Colonic mucosa (tissue), 4 donors: ENCODE measurements at regions not wholly inside any gene's neighbourhood (a gene's known extent, or its start where the extent isn't known, plus 50 kb on each side); places are given as distances from the start of the nearest gene placed in this dataset.
"Not testable (repeated sequence)": the region's sequence is repeated elsewhere in the genome, so short reads cannot be mapped to it uniquely, and the experiment has no call there.

Source experiments
- DNase-seq: peaks from one replicate; pipeline ENCODE4 v3.0.0-alpha.2; 2020
- H3K27ac ChIP-seq: fragments of 200-600 bp; one replicate; pipeline ENCODE4 v1.8.0; 2021
- H3K27me3 ChIP-seq: fragments of 200-600 bp; one replicate; pipeline ENCODE4 v1.8.0; 2021
- H3K36me3 ChIP-seq: fragments of 200-600 bp; one replicate; pipeline ENCODE4 v1.8.0; 2021
- H3K4me1 ChIP-seq: fragments of 200-600 bp; one replicate; pipeline ENCODE4 v1.8.0; 2021; ENCODE audit warnings: mild to moderate bottlenecking
- H3K4me3 ChIP-seq: fragments of 200-600 bp; one replicate; pipeline ENCODE4 v1.8.0; 2021
- H3K9ac ChIP-seq, 2 donors: one replicate each; pipeline ENCODE4 v1.7.0; 2013; ENCODE audit warnings: control low read depth in 2 of 2, low read depth in 2 of 2, low read length in 2 of 2
- H3K9me3 ChIP-seq: fragments of 200-600 bp; one replicate; pipeline ENCODE4 v1.8.0; 2021
- CTCF ChIP-seq: fragments of 200-600 bp; IDR thresholded peaks from one replicate; pipeline ENCODE4 v1.8.0; 2022; ENCODE audit warnings: antibody characterized with exemption, mild to moderate bottlenecking
- intact Hi-C: fragments of 100-400 bp; cut with DNase I; formaldehyde crosslinking; loops from one replicate; pipeline ENCODE4 v1.14.1; 2022
- donor health status: healthy.
- donor health status: DM: no; HTN: no; CAD: no.
- donor health status: DM: no; HTN: no; CAD: no.

- no peak overlapping the region for H3K27ac ChIP-seq
- H3K9me3 ChIP-seq, result no peaks in the 10 kb centered on the region
- H3K36me3 ChIP-seq, result no peaks in the 10 kb centered on the region
- H3K27me3 ChIP-seq, result no peaks in the 10 kb centered on the region
- intact Hi-C loops, result no loop called here
- no peak for DNase-seq
- no peak overlapping the region for H3K9ac ChIP-seq
- no peak for TF ChIP-seq CTCF
- no peaks in the 10 kb centered on the region for H3K4me1 ChIP-seq
- H3K4me3 ChIP-seq, result no peak overlapping the region
Observed at GRCh38 chr10:28765641-28766040, 88.3 kb downstream of the BAMBI start.

GRCh38 chr10:28768227-28768626 is 90.9 kb downstream of the BAMBI start:
- Histone ChIP-seq H3K9ac (no peak overlapping the region), H3K4me1 (no peaks in the 10 kb centered on the region), H3K27me3 (no peaks in the 10 kb centered on the region), H3K36me3 (no peaks in the 10 kb centered on the region), H3K9me3 (no peaks in the 10 kb centered on the region), H3K4me3 (no peak overlapping the region), H3K27ac (no peak overlapping the region)
- no peak for TF ChIP-seq CTCF
- intact Hi-C loops, result no loop called here
- DNase-seq, result no peak

- no peak for DNase-seq
- Histone ChIP-seq H3K4me3 (no peak overlapping the region), H3K4me1 (no peaks in the 10 kb centered on the region), H3K9me3 (no peaks in the 10 kb centered on the region), H3K27me3 (no peaks in the 10 kb centered on the region), H3K27ac (no peak overlapping the region), H3K36me3 (no peaks in the 10 kb centered on the region), H3K9ac (no peak overlapping the region)
- intact Hi-C loops, result no loop called here
- TF ChIP-seq CTCF, result no peak
Observed at GRCh38 chr10:28769091-28769604, 91.8 kb downstream of the BAMBI start.

GRCh38 chr10:28771580-28772090 is 94.3 kb downstream of the BAMBI start:
- H3K27ac ChIP-seq, H3K9me3 ChIP-seq, H3K9ac ChIP-seq, DNase-seq, H3K4me3 ChIP-seq, H3K27me3 ChIP-seq, H3K36me3 ChIP-seq, intact Hi-C loops, H3K4me1 ChIP-seq: not testable (repeated sequence)

- no peak for DNase-seq
- Histone ChIP-seq H3K36me3 (no peaks in the 10 kb centered on the region), H3K27me3 (no peaks in the 10 kb centered on the region), H3K4me1 (no peaks in the 10 kb centered on the region), H3K9me3 (no peaks in the 10 kb centered on the region), H3K27ac (no peak overlapping the region), H3K9ac (no peak overlapping the region), H3K4me3 (no peak overlapping the region)
- TF ChIP-seq CTCF, result no peak
- intact Hi-C loops, result no loop called here
Observed at GRCh38 chr10:28774051-28774995, 97.0 kb downstream of the BAMBI start.

- no peak for TF ChIP-seq CTCF
- no peaks in the 10 kb centered on the region for H3K9me3 ChIP-seq
- no peak overlapping the region for H3K9ac ChIP-seq
- no peaks in the 10 kb centered on the region for H3K36me3 ChIP-seq
- no peaks in the 10 kb centered on the region for H3K27me3 ChIP-seq
- intact Hi-C loops, result no loop called here
- no peak overlapping the region for H3K27ac ChIP-seq
- H3K4me1 ChIP-seq, result no peaks in the 10 kb centered on the region
- H3K4me3 ChIP-seq, result no peak overlapping the region
- DNase-seq, result no peak
Observed at GRCh38 chr10:28775773-28776172, 98.5 kb downstream of the BAMBI start.
